ENCODE measurements at regions not wholly inside any gene's neighbourhood (a gene's known extent, or its start where the extent isn't known, plus 50 kb on each side); places are given as distances from the start of the nearest gene placed in this dataset.

DNA sequence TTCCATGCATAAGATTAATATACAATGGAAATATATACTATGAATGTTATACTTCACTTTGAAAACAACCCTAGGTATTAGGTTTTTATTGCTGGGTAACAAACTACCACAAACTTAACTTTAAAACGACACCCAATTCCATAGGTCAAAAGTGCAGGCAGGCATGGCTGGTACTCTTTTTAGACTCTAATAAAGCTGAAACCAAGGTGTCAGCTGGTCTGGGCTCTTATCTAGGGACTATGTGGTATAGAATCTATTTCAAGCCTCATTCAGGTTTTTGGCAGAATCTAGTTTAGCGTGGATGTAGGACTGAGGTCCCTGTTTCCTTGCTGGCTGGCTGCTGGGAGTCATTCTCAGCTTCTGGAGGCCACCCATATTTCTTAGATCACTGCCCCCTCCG is 65.0 kb upstream of the TMEM168 start:
- TF ChIP-seq CTCF (IDR thresholded peaks at IDR 0.05; ENCODE audit: low read length): no peak
- TF ChIP-seq EZH2 (IDR thresholded peaks at IDR 0.05; ENCODE audit: borderline replicate concordance, low read length): no peak

Measured in OCI-LY1 (cell line).